GM23248 (cell line): ENCODE measurements at regions not wholly inside any gene's neighbourhood (a gene's known extent, or its start where the extent isn't known, plus 50 kb on each side); places are given as distances from the start of the nearest gene placed in this dataset.

ENCODE experiments used
- DNase-seq: peaks from one replicate; pipeline ENCODE4 v3.0.0-alpha.2; 2015
- H2AFZ ChIP-seq: fragments of 200-600 bp; sonication (generic); 2 replicates; pipeline ENCODE4 v1.6.1; 2016; ENCODE audit warnings: antibody characterized with exemption
- H3F3A ChIP-seq: fragments of 200-600 bp; sonication (generic); 2 replicates; pipeline ENCODE4 v1.6.1; 2016; ENCODE audit warnings: mild to moderate bottlenecking, antibody characterized with exemption, mixed run types; ENCODE audit not compliant: insufficient read depth
- H3K27ac ChIP-seq: fragments of 200-600 bp; sonication (generic); 2 replicates; pipeline ENCODE4 v1.5.1; 2016; ENCODE audit warnings: mild to moderate bottlenecking
- H3K27me3 ChIP-seq: fragments of 200-600 bp; sonication (generic); replicated peaks from 2 replicates; pipeline ENCODE4 v1.6.1; 2016; ENCODE audit warnings: mild to moderate bottlenecking; ENCODE audit not compliant: insufficient read depth
- H3K36me3 ChIP-seq: fragments of 200-600 bp; sonication (generic); 2 replicates; pipeline ENCODE4 v1.6.1; 2016; ENCODE audit warnings: low read depth, mild to moderate bottlenecking
- H3K4me1 ChIP-seq: fragments of 200-600 bp; sonication (generic); 2 replicates; pipeline ENCODE4 v1.6.1; 2016; ENCODE audit warnings: mild to moderate bottlenecking; ENCODE audit not compliant: insufficient read depth
- H3K4me2 ChIP-seq: fragments of 200-600 bp; sonication (generic); one replicate; pipeline ENCODE4 v1.6.1; 2016; ENCODE audit warnings: mild to moderate bottlenecking; ENCODE audit not compliant: unreplicated experiment
- H3K4me3 ChIP-seq: fragments of 200-600 bp; sonication (generic); 2 replicates; pipeline ENCODE4 v1.5.1; 2016; ENCODE audit warnings: mild to moderate bottlenecking
- H3K79me2 ChIP-seq: fragments of 200-600 bp; sonication (generic); 2 replicates; pipeline ENCODE4 v1.6.1; 2016; ENCODE audit warnings: mild to moderate bottlenecking; ENCODE audit not compliant: insufficient read depth
- H3K9ac ChIP-seq: fragments of 200-600 bp; sonication (generic); 2 replicates; pipeline ENCODE4 v1.6.1; 2016; ENCODE audit warnings: mild to moderate bottlenecking
- H3K9me2 ChIP-seq: fragments of 200-600 bp; sonication (generic); 2 replicates; pipeline ENCODE4 v1.6.1; 2016; ENCODE audit warnings: mixed run types, mild to moderate bottlenecking, moderate library complexity; ENCODE audit not compliant: insufficient read depth
- H3K9me3 ChIP-seq: fragments of 200-600 bp; sonication (generic); one replicate; pipeline ENCODE4 v1.6.1; 2017; ENCODE audit warnings: low read depth
- H4K20me1 ChIP-seq: fragments of 200-600 bp; sonication (generic); 2 replicates; pipeline ENCODE4 v1.6.0; 2016; ENCODE audit not compliant: insufficient read depth
- EZH2 ChIP-seq: fragments of 200-600 bp; sonication (generic); IDR thresholded peaks from 2 replicates; pipeline ENCODE4 v1.6.1; 2018; ENCODE audit warnings: antibody characterized with exemption, mild to moderate bottlenecking; ENCODE audit not compliant: insufficient read depth, poor library complexity, severe bottlenecking
- EZH2phosphoT487 ChIP-seq: fragments of 200-600 bp; sonication (generic); IDR thresholded peaks from 2 replicates; pipeline ENCODE4 v1.6.1; 2018; ENCODE audit warnings: antibody characterized with exemption, moderate library complexity, mild to moderate bottlenecking, low read depth; ENCODE audit not compliant: insufficient read depth
- WGBS, 2 experiments: methylation state at CpG; one replicate each; pipeline ENCODE4 v1.1.6; 2015 to 2017; ENCODE audit warnings: low lambda C conversion rate in 2 of 2, low coverage in 1 of 2; ENCODE audit errors: missing lambda C conversion rate in 2 of 2; 5-methylcytosine and 5-hydroxymethylcytosine counted together
- in situ Hi-C: fragments of 300-500 bp; cut with MboI; formaldehyde crosslinking; loops from 2 replicates; pipeline ENCODE4 v1.15.0; 2020

- no peaks in the 10 kb centered on the region for H3K27me3 ChIP-seq
- H3K9me3 ChIP-seq: no peaks in the 10 kb centered on the region
- TF ChIP-seq EZH2 (no peak), EZH2phosphoT487 (no peak)
- WGBS, 2 experiments: 64 to 65% methylated on average over 5 of the region's 5 CpGs
- no peak overlapping the region for H3K4me2 ChIP-seq
- H3K9ac ChIP-seq: no peak overlapping the region
- H4K20me1 ChIP-seq: no peaks in the 10 kb centered on the region
- H3K36me3 ChIP-seq: no peaks in the 10 kb centered on the region
- H3K79me2 ChIP-seq: no peaks in the 10 kb centered on the region
- in situ Hi-C loops: no loop called here
- H3F3A ChIP-seq: peaks cover 7% of the 10 kb centered on the region; the same call in 1 of the 2 replicates
- H3K9me2 ChIP-seq: no peaks in the 10 kb centered on the region
- DNase-seq: no peak
- H3K27ac ChIP-seq: no peak overlapping the region
- no peak overlapping the region for H2AFZ ChIP-seq
- peaks cover 4% of the 10 kb centered on the region; the same call in 1 of the 2 replicates for H3K4me1 ChIP-seq
- H3K4me3 ChIP-seq: no peak overlapping the region
These were observed 176.5 kb downstream of the SPRY2 start for GRCh38 chr13:80164462-80164861.

- no peaks in the 10 kb centered on the region for H3K79me2 ChIP-seq
- no peak overlapping the region for H2AFZ ChIP-seq
- H3K36me3 ChIP-seq: no peaks in the 10 kb centered on the region
- TF ChIP-seq EZH2 (no peak), EZH2phosphoT487 (no peak)
- H3K27me3 ChIP-seq: no peaks in the 10 kb centered on the region
- no peak overlapping the region for H3K4me3 ChIP-seq
- no peaks in the 10 kb centered on the region for H3K9me3 ChIP-seq
- 84 to 95% methylated on average over 5 of the region's 5 CpGs for WGBS, 2 experiments
- DNase-seq: peak; percentile 23
- H3K9me2 ChIP-seq: no peaks in the 10 kb centered on the region
- no peaks in the 10 kb centered on the region for H4K20me1 ChIP-seq
- H3F3A ChIP-seq: 0 out of 2 replicates have a peak, but pooled peaks cover 6% of the 10 kb centered on the region
- H3K4me2 ChIP-seq: no peak overlapping the region
- H3K9ac ChIP-seq: no peak overlapping the region
- H3K4me1 ChIP-seq: peaks cover 11% of the 10 kb centered on the region; the same call in 1 of the 2 replicates
- no peak overlapping the region for H3K27ac ChIP-seq
- in situ Hi-C loops: no loop called here
These were observed 179.0 kb downstream of the SPRY2 start for GRCh38 chr13:80161896-80162295.

- Histone ChIP-seq H3K9me3 (no peaks in the 10 kb centered on the region), H3K9ac (no peak overlapping the region), H4K20me1 (no peaks in the 10 kb centered on the region), H3K4me1 (peaks cover 11% of the 10 kb centered on the region; the same call in 1 of the 2 replicates), H2AFZ (no peak overlapping the region), H3K9me2 (no peaks in the 10 kb centered on the region), H3K36me3 (no peaks in the 10 kb centered on the region), H3F3A (0 out of 2 replicates have a peak, but pooled peaks cover 6% of the 10 kb centered on the region), H3K27me3 (no peaks in the 10 kb centered on the region), H3K4me2 (no peak overlapping the region), H3K27ac (no peak overlapping the region), H3K79me2 (no peaks in the 10 kb centered on the region), H3K4me3 (no peak overlapping the region)
- in situ Hi-C loops: no loop called here
- no peak for DNase-seq
- 85 to 99% methylated on average over 2 of the region's 2 CpGs for WGBS, 2 experiments
- no peak for TF ChIP-seq EZH2
- TF ChIP-seq EZH2phosphoT487: no peak
These were observed 179.7 kb downstream of the SPRY2 start for GRCh38 chr13:80161219-80161618.

- H3F3A ChIP-seq: 0 out of 2 replicates have a peak, but pooled peaks cover 6% of the 10 kb centered on the region
- no peak overlapping the region for H3K4me3 ChIP-seq
- no peaks in the 10 kb centered on the region for H3K9me2 ChIP-seq
- H3K79me2 ChIP-seq: no peaks in the 10 kb centered on the region
- no peak for TF ChIP-seq EZH2
- TF ChIP-seq EZH2phosphoT487: no peak
- no peak for DNase-seq
- H4K20me1 ChIP-seq: no peaks in the 10 kb centered on the region
- no peaks in the 10 kb centered on the region for H3K27me3 ChIP-seq
- H3K4me1 ChIP-seq: peaks cover 11% of the 10 kb centered on the region; the same call in 1 of the 2 replicates
- no peaks in the 10 kb centered on the region for H3K9me3 ChIP-seq
- no peak overlapping the region for H2AFZ ChIP-seq
- H3K36me3 ChIP-seq: no peaks in the 10 kb centered on the region
- H3K4me2 ChIP-seq: no peak overlapping the region
- in situ Hi-C loops: no loop called here
- no peak overlapping the region for H3K27ac ChIP-seq
- H3K9ac ChIP-seq: no peak overlapping the region
These were observed 180.8 kb downstream of the SPRY2 start for GRCh38 chr13:80160110-80160509.
